ENCODE measurements at regions not wholly inside any gene's neighbourhood (a gene's known extent, or its start where the extent isn't known, plus 50 kb on each side); places are given as distances from the start of the nearest gene placed in this dataset.

DNA sequence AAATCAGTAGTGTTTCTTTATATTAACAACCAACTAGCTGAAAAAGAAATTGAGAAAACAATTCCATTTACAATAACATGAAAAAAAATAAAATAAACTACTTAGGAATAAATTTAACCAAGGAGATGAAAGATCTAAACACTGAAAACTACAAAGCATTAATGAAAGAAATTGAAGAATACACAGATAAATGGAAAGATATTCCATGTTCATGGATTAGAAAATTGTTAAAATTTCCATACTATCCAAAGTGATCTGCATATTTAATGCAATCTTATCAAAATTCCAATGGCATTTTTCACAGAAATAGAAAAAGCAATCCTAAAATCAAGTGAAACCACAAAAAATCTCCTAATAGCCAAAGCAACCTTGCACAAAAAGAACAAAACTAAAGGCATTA is 320.2 kb upstream of the GRAMD2B start:
- no peak for TF ChIP-seq POLR2A (IDR thresholded peaks at IDR 0.05)
- Histone ChIP-seq H3K27me3 (no peaks in the 10 kb centered on the region), H3K27ac (no peak overlapping the region), H3K36me3 (no peaks in the 10 kb centered on the region), H3K4me1 (no peaks in the 10 kb centered on the region), H3K9me3 (no peaks in the 10 kb centered on the region), H3K4me3 (no peak overlapping the region)
- in situ Hi-C loops (cut with MboI; ENCODE audit: low sequenced_read_pairs in 4 of 4), result no loop called here
- no peak for ATAC-seq
- no peak for DNase-seq
- intact Hi-C loops (cut with DNase I; ENCODE audit: low total_unique reads), result no loop called here

DNA sequence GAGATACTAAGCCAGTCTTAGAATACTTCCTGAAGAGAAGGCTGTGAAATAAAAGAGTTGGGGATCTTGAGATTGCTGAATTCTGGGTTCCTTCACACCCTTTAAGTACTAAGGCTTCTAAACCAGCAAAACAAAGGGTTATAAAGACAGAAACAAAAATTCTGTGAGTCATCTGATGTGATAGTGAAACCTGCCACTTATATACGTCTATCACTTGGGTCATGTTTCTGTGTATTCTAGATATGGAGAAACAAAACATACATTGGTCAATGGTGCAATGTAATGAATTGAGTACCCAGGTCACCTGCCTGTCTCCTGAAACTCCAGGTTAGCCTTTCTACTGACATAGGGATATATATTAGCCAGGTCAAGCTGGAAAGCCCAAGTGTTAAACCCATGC is 319.3 kb upstream of the GRAMD2B start:
- H3K36me3 ChIP-seq, result no peaks in the 10 kb centered on the region
- DNase-seq (no peak), ATAC-seq (no peak)
- H3K27me3 ChIP-seq, result no peaks in the 10 kb centered on the region
- TF ChIP-seq POLR2A (IDR thresholded peaks at IDR 0.05), result no peak
- TF ChIP-seq, protein P1, sequence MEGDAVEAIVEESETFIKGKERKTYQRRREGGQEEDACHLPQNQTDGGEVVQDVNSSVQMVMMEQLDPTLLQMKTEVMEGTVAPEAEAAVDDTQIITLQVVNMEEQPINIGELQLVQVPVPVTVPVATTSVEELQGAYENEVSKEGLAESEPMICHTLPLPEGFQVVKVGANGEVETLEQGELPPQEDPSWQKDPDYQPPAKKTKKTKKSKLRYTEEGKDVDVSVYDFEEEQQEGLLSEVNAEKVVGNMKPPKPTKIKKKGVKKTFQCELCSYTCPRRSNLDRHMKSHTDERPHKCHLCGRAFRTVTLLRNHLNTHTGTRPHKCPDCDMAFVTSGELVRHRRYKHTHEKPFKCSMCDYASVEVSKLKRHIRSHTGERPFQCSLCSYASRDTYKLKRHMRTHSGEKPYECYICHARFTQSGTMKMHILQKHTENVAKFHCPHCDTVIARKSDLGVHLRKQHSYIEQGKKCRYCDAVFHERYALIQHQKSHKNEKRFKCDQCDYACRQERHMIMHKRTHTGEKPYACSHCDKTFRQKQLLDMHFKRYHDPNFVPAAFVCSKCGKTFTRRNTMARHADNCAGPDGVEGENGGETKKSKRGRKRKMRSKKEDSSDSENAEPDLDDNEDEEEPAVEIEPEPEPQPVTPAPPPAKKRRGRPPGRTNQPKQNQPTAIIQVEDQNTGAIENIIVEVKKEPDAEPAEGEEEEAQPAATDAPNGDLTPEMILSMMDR (IDR thresholded peaks at IDR 0.05 in 4 of 5, conservative IDR thresholded peaks at IDR 0.05 in 1 of 5), result no peak
- intact Hi-C loops (cut with DNase I; ENCODE audit: low total_unique reads) (no loop called here), in situ Hi-C loops (cut with MboI; ENCODE audit: low sequenced_read_pairs in 4 of 4) (no loop called here)
- no peak overlapping the region for H3K27ac ChIP-seq
- H3K4me3 ChIP-seq, result no peak overlapping the region
- H3K4me1 ChIP-seq, result no peaks in the 10 kb centered on the region
- H3K9me3 ChIP-seq, result no peaks in the 10 kb centered on the region

DNA sequence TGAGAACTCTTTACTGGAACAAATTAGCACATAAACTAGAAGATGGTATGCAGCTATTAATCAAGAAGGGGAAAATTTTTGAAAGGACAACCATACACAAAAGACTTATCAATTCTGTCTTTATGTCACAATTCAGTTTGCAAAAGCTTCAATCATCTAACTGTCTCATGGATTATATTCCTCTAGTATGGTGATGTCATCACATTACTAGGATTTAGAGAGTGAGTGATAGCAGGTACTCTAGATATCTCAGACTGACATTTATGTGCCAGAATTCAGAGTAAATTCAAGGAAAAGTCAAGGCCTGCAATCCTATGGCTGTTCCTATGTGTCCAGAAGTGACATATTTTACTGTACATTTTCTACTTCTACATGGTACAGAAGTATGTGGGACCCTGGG is 318.9 kb upstream of the GRAMD2B start:
- DNase-seq (no peak), ATAC-seq (no peak)
- no peaks in the 10 kb centered on the region for H3K27me3 ChIP-seq
- no peaks in the 10 kb centered on the region for H3K9me3 ChIP-seq
- H3K4me1 ChIP-seq, result no peaks in the 10 kb centered on the region
- H3K27ac ChIP-seq, result no peak overlapping the region
- TF ChIP-seq, protein P1 (IDR thresholded peaks at IDR 0.05 in 4 of 5, conservative IDR thresholded peaks at IDR 0.05 in 1 of 5), result no peak
- intact Hi-C loops (cut with DNase I; ENCODE audit: low total_unique reads), result no loop called here
- in situ Hi-C loops (cut with MboI; ENCODE audit: low sequenced_read_pairs in 4 of 4), result no loop called here
- no peak overlapping the region for H3K4me3 ChIP-seq
- H3K36me3 ChIP-seq, result no peaks in the 10 kb centered on the region

DNA sequence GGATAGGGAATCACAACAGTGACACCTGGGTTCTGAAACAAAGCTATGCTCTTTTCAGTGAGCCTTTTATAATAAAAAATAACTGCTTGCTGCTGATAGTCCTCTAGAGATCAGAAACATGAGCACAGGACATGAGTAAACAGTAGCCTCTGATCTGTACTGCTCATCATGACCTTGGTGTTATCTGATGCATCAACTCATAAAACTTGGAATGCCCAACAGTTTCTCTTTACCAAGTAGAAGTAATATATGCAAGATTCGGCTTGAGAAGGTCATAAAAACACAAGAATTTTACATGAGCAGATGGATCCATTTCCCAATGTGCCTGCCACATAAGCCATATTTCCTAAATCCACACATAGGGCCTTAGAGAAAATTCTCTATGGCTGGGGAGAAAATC is 318.3 kb upstream of the GRAMD2B start:
- ATAC-seq (no peak), DNase-seq (no peak)
- TF ChIP-seq, protein P1 (IDR thresholded peaks at IDR 0.05 in 4 of 5, conservative IDR thresholded peaks at IDR 0.05 in 1 of 5), result no peak
- no peak for TF ChIP-seq POLR2A (IDR thresholded peaks at IDR 0.05)
- in situ Hi-C loops (cut with MboI; ENCODE audit: low sequenced_read_pairs in 4 of 4) (no loop called here), intact Hi-C loops (cut with DNase I; ENCODE audit: low total_unique reads) (no loop called here)
- H3K9me3 ChIP-seq, result no peaks in the 10 kb centered on the region
- no peaks in the 10 kb centered on the region for H3K36me3 ChIP-seq
- no peaks in the 10 kb centered on the region for H3K4me1 ChIP-seq
- H3K27me3 ChIP-seq, result no peaks in the 10 kb centered on the region
- H3K27ac ChIP-seq, result no peak overlapping the region
- H3K4me3 ChIP-seq, result no peak overlapping the region

DNA sequence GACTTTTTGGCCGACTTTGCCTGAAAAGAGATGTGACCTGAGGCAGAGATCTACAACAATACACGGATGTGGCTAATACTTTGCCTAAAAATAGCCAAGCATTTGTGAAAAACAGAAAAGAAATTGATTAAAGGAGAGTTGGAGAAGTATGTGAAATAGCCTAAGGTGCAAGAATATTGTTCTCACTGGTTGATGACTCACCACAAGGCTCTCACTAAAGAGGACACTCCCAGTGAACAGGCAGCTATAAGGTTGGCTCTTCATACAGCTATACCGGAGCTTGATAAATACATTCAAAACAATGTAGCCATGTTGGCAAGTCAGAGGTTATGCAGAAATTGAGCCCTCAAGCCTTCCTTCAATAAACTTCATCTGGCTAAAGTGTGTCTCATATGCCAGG is 317.2 kb upstream of the GRAMD2B start:
- H3K9me3 ChIP-seq, result no peaks in the 10 kb centered on the region
- no peaks in the 10 kb centered on the region for H3K4me1 ChIP-seq
- no peak overlapping the region for H3K4me3 ChIP-seq
- ATAC-seq (no peak), DNase-seq (no peak)
- intact Hi-C loops (cut with DNase I; ENCODE audit: low total_unique reads) (no loop called here), in situ Hi-C loops (cut with MboI; ENCODE audit: low sequenced_read_pairs in 4 of 4) (no loop called here)
- no peaks in the 10 kb centered on the region for H3K36me3 ChIP-seq
- no peak overlapping the region for H3K27ac ChIP-seq
- TF ChIP-seq POLR2A (IDR thresholded peaks at IDR 0.05), result no peak
- TF ChIP-seq, protein P1 (IDR thresholded peaks at IDR 0.05 in 4 of 5, conservative IDR thresholded peaks at IDR 0.05 in 1 of 5), result no peak
- H3K27me3 ChIP-seq, result no peaks in the 10 kb centered on the region

All from gastrocnemius medialis (tissue), 4 donors.